GM19240 (cell line): ENCODE measurements at regions not wholly inside any gene's neighbourhood (a gene's known extent, or its start where the extent isn't known, plus 50 kb on each side); places are given as distances from the start of the nearest gene placed in this dataset.

Experiments
- DNase-seq: peaks from one replicate; pipeline ENCODE4 v3.0.0; 2011; ENCODE audit warnings: low spot score; ENCODE audit not compliant: insufficient read length

- DNase-seq: no peak
These were observed 515.1 kb downstream of the BRD1 start for GRCh38 chr22:49312601-49313000.

GRCh38 chr22:49310354-49310753 is 517.3 kb downstream of the BRD1 start:
- DNase-seq: no peak

GRCh38 chr22:49308300-49308699 is 519.4 kb downstream of the BRD1 start:
- no peak for DNase-seq

- DNase-seq: no peak
These were observed 519.8 kb downstream of the BRD1 start for GRCh38 chr22:49307870-49308269.

GRCh38 chr22:49307481-49307830 is 520.2 kb downstream of the BRD1 start:
- no peak for DNase-seq

- no peak for DNase-seq
These were observed 520.8 kb downstream of the BRD1 start for GRCh38 chr22:49306632-49307480.

- no peak for DNase-seq
These were observed 521.6 kb downstream of the BRD1 start for GRCh38 chr22:49305966-49306631.

GRCh38 chr22:49305214-49305965 is 522.3 kb downstream of the BRD1 start:
- DNase-seq: no peak

- DNase-seq: no peak
These were observed 523.8 kb downstream of the BRD1 start for GRCh38 chr22:49303781-49304461.

GRCh38 chr22:49303061-49303735 is 524.5 kb downstream of the BRD1 start:
- DNase-seq: no peak

GRCh38 chr22:49302530-49302929 is 525.1 kb downstream of the BRD1 start:
- DNase-seq: no peak

GRCh38 chr22:49302150-49302460 is 525.6 kb downstream of the BRD1 start:
- DNase-seq: no peak

- no peak for DNase-seq
These were observed 526.1 kb downstream of the BRD1 start for GRCh38 chr22:49301398-49302149.

- DNase-seq: no peak
These were observed 526.7 kb downstream of the BRD1 start for GRCh38 chr22:49300951-49301397.

GRCh38 chr22:49300241-49300640 is 527.4 kb downstream of the BRD1 start:
- DNase-seq: no peak

GRCh38 chr22:49299821-49300231 is 527.8 kb downstream of the BRD1 start:
- DNase-seq: no peak

- DNase-seq: no peak
These were observed 528.6 kb downstream of the BRD1 start for GRCh38 chr22:49298834-49299750.

- DNase-seq: no peak
These were observed 529.6 kb downstream of the BRD1 start for GRCh38 chr22:49297871-49298721.
